GM23338 (cell line): ENCODE measurements at regions not wholly inside any gene's neighbourhood (a gene's known extent, or its start where the extent isn't known, plus 50 kb on each side); places are given as distances from the start of the nearest gene placed in this dataset.

Source experiments
- ATAC-seq: fragments of 200-7000 bp; cut with Tn5 transposase; 3 replicates; pipeline ENCODE4 v1.9.1; 2020
- DNase-seq: peaks from one replicate; pipeline ENCODE4 v3.0.0-alpha.2; 2015; ENCODE audit warnings: low spot score
- H2AFZ ChIP-seq: fragments of 200-600 bp; sonication (generic); 2 replicates; pipeline ENCODE4 v1.8.0; 2016; ENCODE audit warnings: antibody characterized with exemption, mild to moderate bottlenecking, moderate library complexity
- H3F3A ChIP-seq: fragments of 200-600 bp; sonication (generic); replicated peaks from 2 replicates; pipeline ENCODE4 v1.8.0; 2017; ENCODE audit warnings: antibody characterized with exemption, mixed run types, low read depth
- H3K27ac ChIP-seq: fragments of 200-600 bp; sonication (generic); 2 replicates; pipeline ENCODE4 v1.6.1; 2016; ENCODE audit warnings: low read depth
- H3K27me3 ChIP-seq: fragments of 200-600 bp; sonication (generic); 2 replicates; pipeline ENCODE4 v1.8.0; 2016; ENCODE audit warnings: mild to moderate bottlenecking, mixed run types, moderate library complexity; ENCODE audit not compliant: insufficient read depth
- H3K36me3 ChIP-seq: fragments of 200-600 bp; sonication (generic); 2 replicates; pipeline ENCODE4 v1.8.0; 2016; ENCODE audit warnings: mild to moderate bottlenecking; ENCODE audit not compliant: insufficient read depth
- H3K4me1 ChIP-seq: fragments of 200-600 bp; sonication (generic); 2 replicates; pipeline ENCODE4 v1.8.0; 2016; ENCODE audit warnings: mild to moderate bottlenecking, moderate library complexity; ENCODE audit not compliant: insufficient read depth
- H3K4me2 ChIP-seq: fragments of 200-600 bp; sonication (generic); 2 replicates; pipeline ENCODE4 v1.7.1; 2017; ENCODE audit warnings: mixed run types
- H3K4me3 ChIP-seq: fragments of 200-600 bp; sonication (generic); 2 replicates; pipeline ENCODE4 v1.6.1; 2016; ENCODE audit warnings: mixed run types
- H3K79me2 ChIP-seq: fragments of 200-600 bp; sonication (generic); replicated peaks from 2 replicates; pipeline ENCODE4 v1.8.0; 2017; ENCODE audit warnings: mild to moderate bottlenecking; ENCODE audit not compliant: insufficient read depth
- H3K9me2 ChIP-seq: fragments of 200-600 bp; sonication (generic); 2 replicates; pipeline ENCODE4 v1.8.0; 2017; ENCODE audit not compliant: insufficient read depth
- H4K20me1 ChIP-seq: fragments of 200-600 bp; sonication (generic); replicated peaks from 2 replicates; pipeline ENCODE4 v1.8.0; 2017; ENCODE audit warnings: mild to moderate bottlenecking; ENCODE audit not compliant: insufficient read depth
- H3K27ac Mint-ChIP-seq: 2 replicates; pipeline ENCODE4 v1.8.0; 2020; ENCODE audit warnings: inconsistent platforms, mild to moderate bottlenecking, moderate library complexity, mixed read lengths
- H3K27me3 Mint-ChIP-seq: 3 replicates; pipeline ENCODE4 v1.8.0; 2022; ENCODE audit warnings: low read depth, mild to moderate bottlenecking, moderate library complexity, mixed read lengths, inconsistent platforms; ENCODE audit not compliant: insufficient read depth, poor library complexity
- H3K36me3 Mint-ChIP-seq: 3 replicates; pipeline ENCODE4 v1.8.0; 2021; ENCODE audit warnings: low read depth, mild to moderate bottlenecking, inconsistent platforms, moderate library complexity, mixed read lengths
- H3K4me1 Mint-ChIP-seq: 3 replicates; pipeline ENCODE4 v1.8.0; 2020; ENCODE audit warnings: mild to moderate bottlenecking, inconsistent platforms, mixed read lengths
- H3K4me3 Mint-ChIP-seq: 3 replicates; pipeline ENCODE4 v1.8.0; 2021; ENCODE audit warnings: moderate library complexity, mild to moderate bottlenecking, inconsistent platforms, mixed read lengths
- H3K9me3 Mint-ChIP-seq: 3 replicates; pipeline ENCODE4 v1.8.0; 2020; ENCODE audit warnings: moderate library complexity, mild to moderate bottlenecking, inconsistent platforms, mixed read lengths
- EZH2 ChIP-seq: fragments of 200-600 bp; sonication (generic); IDR thresholded peaks from one replicate; pipeline ENCODE4 v1.8.0; 2017; ENCODE audit warnings: antibody characterized with exemption, mild to moderate bottlenecking, low read depth; ENCODE audit not compliant: unreplicated experiment
- EZH2phosphoT487 ChIP-seq: fragments of 200-600 bp; sonication (generic); IDR thresholded peaks from one replicate; pipeline ENCODE4 v1.8.1; 2018; ENCODE audit warnings: antibody characterized with exemption; ENCODE audit not compliant: unreplicated experiment
- JUNB ChIP-seq: IDR thresholded peaks from one replicate; pipeline ENCODE4 v1.6.1; 2016; ENCODE audit warnings: antibody characterized with exemption; ENCODE audit not compliant: unreplicated experiment
- NANOG ChIP-seq: IDR thresholded peaks from 2 replicates; pipeline ENCODE4 v1.6.1; 2016; ENCODE audit warnings: antibody characterized with exemption, borderline replicate concordance
- STAT1 ChIP-seq: IDR thresholded peaks from one replicate; pipeline ENCODE4 v1.6.1; 2016; ENCODE audit warnings: antibody characterized with exemption; ENCODE audit not compliant: unreplicated experiment
- ZNF114 ChIP-seq: fragments of 250-450 bp; sonication (Bioruptor Pico); IDR thresholded peaks from 2 replicates; pipeline ENCODE4 v1.5.0; 2020; ENCODE audit warnings: mild to moderate bottlenecking, moderate library complexity
- ZNF331 ChIP-seq: fragments of 250-450 bp; sonication (Bioruptor Pico); IDR thresholded peaks from 2 replicates; pipeline ENCODE4 v1.5.0; 2020; ENCODE audit warnings: low read depth, mild to moderate bottlenecking, moderate library complexity
- TF ChIP-seq, protein P1 (sequence below): fragments of 250-450 bp; sonication (Bioruptor Pico); IDR thresholded peaks from 2 replicates; pipeline ENCODE4 v1.5.0; 2020; ENCODE audit warnings: mild to moderate bottlenecking, moderate library complexity
- TF ChIP-seq, protein P2 (sequence below): IDR thresholded peaks from one replicate; pipeline ENCODE4 v1.6.1; 2018; ENCODE audit warnings: antibody characterized with exemption; ENCODE audit not compliant: unreplicated experiment

DNA sequence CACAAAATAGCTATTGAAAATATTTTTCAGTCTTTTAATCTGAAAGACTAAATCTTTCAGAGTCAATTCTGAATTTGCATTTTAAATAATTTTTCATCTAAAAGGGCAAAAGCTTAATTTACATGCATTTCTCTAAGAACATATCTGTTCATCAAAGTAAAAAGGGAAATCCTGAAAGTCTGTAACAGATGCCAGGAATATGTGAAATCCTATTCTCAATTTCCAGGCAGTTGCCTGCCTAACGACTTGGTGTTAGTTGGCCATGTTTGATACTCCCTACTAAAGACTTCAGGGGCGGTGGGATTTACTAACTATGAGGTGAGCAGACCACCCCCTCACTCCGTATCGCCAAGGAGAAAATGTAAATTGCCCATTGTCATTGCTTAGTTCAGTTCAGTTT lies 136.8 kb downstream of the KIT start:
- Mint-ChIP-seq H3K36me3 (no peaks in the 10 kb centered on the region), H3K27me3 (no peaks in the 10 kb centered on the region), H3K4me1 (no peaks in the 10 kb centered on the region), H3K9me3 (no peaks in the 10 kb centered on the region; the same call in 2 of the 3 replicates), H3K4me3 (no peak overlapping the region), H3K27ac (no peak overlapping the region)
- Histone ChIP-seq H3K79me2 (no peaks in the 10 kb centered on the region), H3K4me2 (no peak overlapping the region), H4K20me1 (no peaks in the 10 kb centered on the region), H2AFZ (no peak overlapping the region), H3K4me3 (no peak overlapping the region), H3F3A (no peaks in the 10 kb centered on the region), H3K9me2 (no peaks in the 10 kb centered on the region), H3K27me3 (no peaks in the 10 kb centered on the region), H3K27ac (no peak overlapping the region), H3K4me1 (no peaks in the 10 kb centered on the region), H3K36me3 (no peaks in the 10 kb centered on the region)
- DNase-seq (no peak), ATAC-seq (no peak)
- TF ChIP-seq EZH2phosphoT487, result no peak
- no peak for TF ChIP-seq ZNF114 (CRISPR knock-in tag)
- TF ChIP-seq NANOG, result no peak
- TF ChIP-seq, protein P1, sequence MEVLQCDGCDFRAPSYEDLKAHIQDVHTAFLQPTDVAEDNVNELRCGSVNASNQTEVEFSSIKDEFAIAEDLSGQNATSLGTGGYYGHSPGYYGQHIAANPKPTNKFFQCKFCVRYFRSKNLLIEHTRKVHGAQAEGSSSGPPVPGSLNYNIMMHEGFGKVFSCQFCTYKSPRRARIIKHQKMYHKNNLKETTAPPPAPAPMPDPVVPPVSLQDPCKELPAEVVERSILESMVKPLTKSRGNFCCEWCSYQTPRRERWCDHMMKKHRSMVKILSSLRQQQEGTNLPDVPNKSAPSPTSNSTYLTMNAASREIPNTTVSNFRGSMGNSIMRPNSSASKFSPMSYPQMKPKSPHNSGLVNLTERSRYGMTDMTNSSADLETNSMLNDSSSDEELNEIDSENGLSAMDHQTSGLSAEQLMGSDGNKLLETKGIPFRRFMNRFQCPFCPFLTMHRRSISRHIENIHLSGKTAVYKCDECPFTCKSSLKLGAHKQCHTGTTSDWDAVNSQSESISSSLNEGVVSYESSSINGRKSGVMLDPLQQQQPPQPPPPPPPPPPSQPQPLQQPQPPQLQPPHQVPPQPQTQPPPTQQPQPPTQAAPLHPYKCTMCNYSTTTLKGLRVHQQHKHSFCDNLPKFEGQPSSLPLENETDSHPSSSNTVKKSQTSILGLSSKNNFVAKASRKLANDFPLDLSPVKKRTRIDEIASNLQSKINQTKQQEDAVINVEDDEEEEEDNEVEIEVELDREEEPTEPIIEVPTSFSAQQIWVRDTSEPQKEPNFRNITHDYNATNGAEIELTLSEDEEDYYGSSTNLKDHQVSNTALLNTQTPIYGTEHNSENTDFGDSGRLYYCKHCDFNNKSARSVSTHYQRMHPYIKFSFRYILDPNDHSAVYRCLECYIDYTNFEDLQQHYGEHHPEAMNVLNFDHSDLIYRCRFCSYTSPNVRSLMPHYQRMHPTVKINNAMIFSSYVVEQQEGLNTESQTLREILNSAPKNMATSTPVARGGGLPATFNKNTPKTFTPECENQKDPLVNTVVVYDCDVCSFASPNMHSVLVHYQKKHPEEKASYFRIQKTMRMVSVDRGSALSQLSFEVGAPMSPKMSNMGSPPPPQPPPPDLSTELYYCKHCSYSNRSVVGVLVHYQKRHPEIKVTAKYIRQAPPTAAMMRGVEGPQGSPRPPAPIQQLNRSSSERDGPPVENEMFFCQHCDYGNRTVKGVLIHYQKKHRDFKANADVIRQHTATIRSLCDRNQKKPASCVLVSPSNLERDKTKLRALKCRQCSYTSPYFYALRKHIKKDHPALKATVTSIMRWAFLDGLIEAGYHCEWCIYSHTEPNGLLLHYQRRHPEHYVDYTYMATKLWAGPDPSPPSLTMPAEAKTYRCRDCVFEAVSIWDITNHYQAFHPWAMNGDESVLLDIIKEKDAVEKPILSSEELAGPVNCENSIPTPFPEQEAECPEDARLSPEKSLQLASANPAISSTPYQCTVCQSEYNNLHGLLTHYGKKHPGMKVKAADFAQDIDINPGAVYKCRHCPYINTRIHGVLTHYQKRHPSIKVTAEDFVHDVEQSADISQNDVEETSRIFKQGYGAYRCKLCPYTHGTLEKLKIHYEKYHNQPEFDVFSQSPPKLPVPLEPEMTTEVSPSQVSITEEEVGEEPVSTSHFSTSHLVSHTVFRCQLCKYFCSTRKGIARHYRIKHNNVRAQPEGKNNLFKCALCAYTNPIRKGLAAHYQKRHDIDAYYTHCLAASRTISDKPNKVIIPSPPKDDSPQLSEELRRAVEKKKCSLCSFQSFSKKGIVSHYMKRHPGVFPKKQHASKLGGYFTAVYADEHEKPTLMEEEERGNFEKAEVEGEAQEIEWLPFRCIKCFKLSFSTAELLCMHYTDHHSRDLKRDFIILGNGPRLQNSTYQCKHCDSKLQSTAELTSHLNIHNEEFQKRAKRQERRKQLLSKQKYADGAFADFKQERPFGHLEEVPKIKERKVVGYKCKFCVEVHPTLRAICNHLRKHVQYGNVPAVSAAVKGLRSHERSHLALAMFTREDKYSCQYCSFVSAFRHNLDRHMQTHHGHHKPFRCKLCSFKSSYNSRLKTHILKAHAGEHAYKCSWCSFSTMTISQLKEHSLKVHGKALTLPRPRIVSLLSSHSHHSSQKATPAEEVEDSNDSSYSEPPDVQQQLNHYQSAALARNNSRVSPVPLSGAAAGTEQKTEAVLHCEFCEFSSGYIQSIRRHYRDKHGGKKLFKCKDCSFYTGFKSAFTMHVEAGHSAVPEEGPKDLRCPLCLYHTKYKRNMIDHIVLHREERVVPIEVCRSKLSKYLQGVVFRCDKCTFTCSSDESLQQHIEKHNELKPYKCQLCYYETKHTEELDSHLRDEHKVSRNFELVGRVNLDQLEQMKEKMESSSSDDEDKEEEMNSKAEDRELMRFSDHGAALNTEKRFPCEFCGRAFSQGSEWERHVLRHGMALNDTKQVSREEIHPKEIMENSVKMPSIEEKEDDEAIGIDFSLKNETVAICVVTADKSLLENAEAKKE (CRISPR knock-in tag), result no peak
- no peak for TF ChIP-seq JUNB
- TF ChIP-seq, protein P2, sequence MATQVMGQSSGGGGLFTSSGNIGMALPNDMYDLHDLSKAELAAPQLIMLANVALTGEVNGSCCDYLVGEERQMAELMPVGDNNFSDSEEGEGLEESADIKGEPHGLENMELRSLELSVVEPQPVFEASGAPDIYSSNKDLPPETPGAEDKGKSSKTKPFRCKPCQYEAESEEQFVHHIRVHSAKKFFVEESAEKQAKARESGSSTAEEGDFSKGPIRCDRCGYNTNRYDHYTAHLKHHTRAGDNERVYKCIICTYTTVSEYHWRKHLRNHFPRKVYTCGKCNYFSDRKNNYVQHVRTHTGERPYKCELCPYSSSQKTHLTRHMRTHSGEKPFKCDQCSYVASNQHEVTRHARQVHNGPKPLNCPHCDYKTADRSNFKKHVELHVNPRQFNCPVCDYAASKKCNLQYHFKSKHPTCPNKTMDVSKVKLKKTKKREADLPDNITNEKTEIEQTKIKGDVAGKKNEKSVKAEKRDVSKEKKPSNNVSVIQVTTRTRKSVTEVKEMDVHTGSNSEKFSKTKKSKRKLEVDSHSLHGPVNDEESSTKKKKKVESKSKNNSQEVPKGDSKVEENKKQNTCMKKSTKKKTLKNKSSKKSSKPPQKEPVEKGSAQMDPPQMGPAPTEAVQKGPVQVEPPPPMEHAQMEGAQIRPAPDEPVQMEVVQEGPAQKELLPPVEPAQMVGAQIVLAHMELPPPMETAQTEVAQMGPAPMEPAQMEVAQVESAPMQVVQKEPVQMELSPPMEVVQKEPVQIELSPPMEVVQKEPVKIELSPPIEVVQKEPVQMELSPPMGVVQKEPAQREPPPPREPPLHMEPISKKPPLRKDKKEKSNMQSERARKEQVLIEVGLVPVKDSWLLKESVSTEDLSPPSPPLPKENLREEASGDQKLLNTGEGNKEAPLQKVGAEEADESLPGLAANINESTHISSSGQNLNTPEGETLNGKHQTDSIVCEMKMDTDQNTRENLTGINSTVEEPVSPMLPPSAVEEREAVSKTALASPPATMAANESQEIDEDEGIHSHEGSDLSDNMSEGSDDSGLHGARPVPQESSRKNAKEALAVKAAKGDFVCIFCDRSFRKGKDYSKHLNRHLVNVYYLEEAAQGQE, result no peak
- no peak for TF ChIP-seq EZH2
- no peak for TF ChIP-seq STAT1
- TF ChIP-seq ZNF331 (CRISPR knock-in tag), result no peak
